ENCODE measurements at regions not wholly inside any gene's neighbourhood (a gene's known extent, or its start where the extent isn't known, plus 50 kb on each side); places are given as distances from the start of the nearest gene placed in this dataset.

DNA sequence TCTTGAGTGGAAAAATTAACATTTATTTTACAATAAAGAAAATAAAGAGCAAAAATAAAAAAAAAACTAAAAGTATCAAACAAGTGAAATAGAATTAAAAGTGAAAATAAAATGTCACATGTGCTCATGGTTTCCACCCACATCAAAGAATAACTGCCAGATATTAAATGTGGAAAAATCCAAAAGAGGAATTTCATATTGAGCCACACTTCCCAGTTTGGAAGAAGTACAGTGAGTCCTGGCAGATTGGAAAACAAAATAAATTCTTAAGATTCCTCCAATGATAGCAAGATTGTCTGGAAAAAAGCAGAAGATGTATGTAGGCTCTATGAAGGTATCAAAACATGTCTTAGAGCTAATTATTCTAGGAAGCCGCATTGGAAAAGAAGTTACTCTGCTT is 1019.5 kb downstream of the SLC6A15 start (continued):
- TF ChIP-seq, protein P1, sequence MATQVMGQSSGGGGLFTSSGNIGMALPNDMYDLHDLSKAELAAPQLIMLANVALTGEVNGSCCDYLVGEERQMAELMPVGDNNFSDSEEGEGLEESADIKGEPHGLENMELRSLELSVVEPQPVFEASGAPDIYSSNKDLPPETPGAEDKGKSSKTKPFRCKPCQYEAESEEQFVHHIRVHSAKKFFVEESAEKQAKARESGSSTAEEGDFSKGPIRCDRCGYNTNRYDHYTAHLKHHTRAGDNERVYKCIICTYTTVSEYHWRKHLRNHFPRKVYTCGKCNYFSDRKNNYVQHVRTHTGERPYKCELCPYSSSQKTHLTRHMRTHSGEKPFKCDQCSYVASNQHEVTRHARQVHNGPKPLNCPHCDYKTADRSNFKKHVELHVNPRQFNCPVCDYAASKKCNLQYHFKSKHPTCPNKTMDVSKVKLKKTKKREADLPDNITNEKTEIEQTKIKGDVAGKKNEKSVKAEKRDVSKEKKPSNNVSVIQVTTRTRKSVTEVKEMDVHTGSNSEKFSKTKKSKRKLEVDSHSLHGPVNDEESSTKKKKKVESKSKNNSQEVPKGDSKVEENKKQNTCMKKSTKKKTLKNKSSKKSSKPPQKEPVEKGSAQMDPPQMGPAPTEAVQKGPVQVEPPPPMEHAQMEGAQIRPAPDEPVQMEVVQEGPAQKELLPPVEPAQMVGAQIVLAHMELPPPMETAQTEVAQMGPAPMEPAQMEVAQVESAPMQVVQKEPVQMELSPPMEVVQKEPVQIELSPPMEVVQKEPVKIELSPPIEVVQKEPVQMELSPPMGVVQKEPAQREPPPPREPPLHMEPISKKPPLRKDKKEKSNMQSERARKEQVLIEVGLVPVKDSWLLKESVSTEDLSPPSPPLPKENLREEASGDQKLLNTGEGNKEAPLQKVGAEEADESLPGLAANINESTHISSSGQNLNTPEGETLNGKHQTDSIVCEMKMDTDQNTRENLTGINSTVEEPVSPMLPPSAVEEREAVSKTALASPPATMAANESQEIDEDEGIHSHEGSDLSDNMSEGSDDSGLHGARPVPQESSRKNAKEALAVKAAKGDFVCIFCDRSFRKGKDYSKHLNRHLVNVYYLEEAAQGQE (IDR thresholded peaks at IDR 0.05): no peak
- no peak for TF ChIP-seq FOXA2 (IDR thresholded peaks at IDR 0.05)

DNA sequence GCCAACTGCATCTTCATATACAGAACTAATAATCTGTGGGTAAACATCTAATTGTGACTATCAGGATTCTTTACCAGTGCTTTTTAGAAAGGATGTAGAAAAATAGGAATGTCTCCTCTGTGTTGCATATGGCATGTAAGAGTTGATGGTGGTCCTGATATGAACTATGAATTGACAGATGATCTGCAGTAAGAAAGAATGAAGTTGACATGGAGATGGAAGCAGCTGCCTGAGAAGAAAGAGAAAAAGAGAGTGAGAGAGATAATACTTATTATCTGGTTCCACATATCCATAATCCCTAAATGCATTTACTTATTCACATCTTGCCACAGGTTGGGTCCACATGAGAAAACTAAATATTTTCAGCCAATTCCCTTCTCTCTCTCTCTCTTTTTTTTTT is 1022.9 kb downstream of the SLC6A15 start:
- H3K9ac ChIP-seq (ENCODE audit: low read depth in 1 of 2, low read length in 2 of 2): no peak overlapping the region
- no peaks in the 10 kb centered on the region for H3K27me3 ChIP-seq (ENCODE audit: control insufficient read depth in 4 of 4, insufficient read depth in 4 of 4, low read length in 3 of 4)
- H3K36me3 ChIP-seq (ENCODE audit: control insufficient read depth in 4 of 4, insufficient read depth in 3 of 4, low read depth in 1 of 4, low read length in 3 of 4): no peaks in the 10 kb centered on the region
- no peak overlapping the region for H3K27ac ChIP-seq (ENCODE audit: low read depth in 1 of 2, low read length in 2 of 2)
- TF ChIP-seq YY1 (IDR thresholded peaks at IDR 0.05) (no peak), NR2F2 (IDR thresholded peaks at IDR 0.05) (no peak), TAF1 (conservative IDR thresholded peaks at IDR 0.05) (no peak), HNF4G (IDR thresholded peaks at IDR 0.05) (no peak), GABPA (IDR thresholded peaks at IDR 0.05 in 1 of 2, conservative IDR thresholded peaks at IDR 0.05 in 1 of 2) (no peak), FOXA1 (IDR thresholded peaks at IDR 0.05) (no peak), FOXA2 (IDR thresholded peaks at IDR 0.05) (no peak)
- TF ChIP-seq, protein P1 (IDR thresholded peaks at IDR 0.05): no peak
- TF ChIP-seq, protein P2, sequence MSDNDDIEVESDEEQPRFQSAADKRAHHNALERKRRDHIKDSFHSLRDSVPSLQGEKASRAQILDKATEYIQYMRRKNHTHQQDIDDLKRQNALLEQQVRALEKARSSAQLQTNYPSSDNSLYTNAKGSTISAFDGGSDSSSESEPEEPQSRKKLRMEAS (IDR thresholded peaks at IDR 0.05): no peak
- TF ChIP-seq, protein P3, sequence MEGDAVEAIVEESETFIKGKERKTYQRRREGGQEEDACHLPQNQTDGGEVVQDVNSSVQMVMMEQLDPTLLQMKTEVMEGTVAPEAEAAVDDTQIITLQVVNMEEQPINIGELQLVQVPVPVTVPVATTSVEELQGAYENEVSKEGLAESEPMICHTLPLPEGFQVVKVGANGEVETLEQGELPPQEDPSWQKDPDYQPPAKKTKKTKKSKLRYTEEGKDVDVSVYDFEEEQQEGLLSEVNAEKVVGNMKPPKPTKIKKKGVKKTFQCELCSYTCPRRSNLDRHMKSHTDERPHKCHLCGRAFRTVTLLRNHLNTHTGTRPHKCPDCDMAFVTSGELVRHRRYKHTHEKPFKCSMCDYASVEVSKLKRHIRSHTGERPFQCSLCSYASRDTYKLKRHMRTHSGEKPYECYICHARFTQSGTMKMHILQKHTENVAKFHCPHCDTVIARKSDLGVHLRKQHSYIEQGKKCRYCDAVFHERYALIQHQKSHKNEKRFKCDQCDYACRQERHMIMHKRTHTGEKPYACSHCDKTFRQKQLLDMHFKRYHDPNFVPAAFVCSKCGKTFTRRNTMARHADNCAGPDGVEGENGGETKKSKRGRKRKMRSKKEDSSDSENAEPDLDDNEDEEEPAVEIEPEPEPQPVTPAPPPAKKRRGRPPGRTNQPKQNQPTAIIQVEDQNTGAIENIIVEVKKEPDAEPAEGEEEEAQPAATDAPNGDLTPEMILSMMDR (IDR thresholded peaks at IDR 0.05; ENCODE audit: low read depth, low read length, missing input control): no peak
- no peaks in the 10 kb centered on the region for H3K4me1 ChIP-seq (ENCODE audit: control insufficient read depth in 4 of 4, insufficient read depth in 4 of 4, low read length in 3 of 4)
- H3K4me3 ChIP-seq (ENCODE audit: low read depth in 1 of 3, low read length in 3 of 3): no peak overlapping the region
- DNase-seq (ENCODE audit: low spot score): no peak
- no peaks in the 10 kb centered on the region for H3K9me3 ChIP-seq (ENCODE audit: control insufficient read depth in 4 of 4, low read length in 3 of 4)

DNA sequence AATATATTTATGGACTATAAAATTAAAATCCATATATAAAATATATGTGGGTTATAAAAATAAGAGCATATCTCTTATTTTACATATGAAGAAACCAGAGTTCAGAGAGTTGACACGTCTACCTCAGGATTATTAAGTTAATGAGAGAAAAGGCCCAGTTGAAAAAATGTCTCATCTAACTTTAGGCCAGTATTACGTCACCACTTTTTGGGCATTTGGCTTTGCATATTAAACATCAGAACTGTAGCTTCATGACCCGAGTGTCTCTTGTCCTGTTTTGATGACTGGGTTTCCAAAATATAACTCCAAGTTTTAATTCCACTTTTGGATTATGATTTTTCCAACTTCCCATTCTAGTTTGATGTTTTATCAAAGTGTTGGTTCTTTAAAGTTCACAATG is 1026.1 kb downstream of the SLC6A15 start:
- Histone ChIP-seq H3K4me3 (ENCODE audit: low read depth in 1 of 3, low read length in 3 of 3) (no peak overlapping the region), H3K9ac (ENCODE audit: low read depth in 1 of 2, low read length in 2 of 2) (no peak overlapping the region), H3K9me3 (ENCODE audit: control insufficient read depth in 4 of 4, low read length in 3 of 4) (no peaks in the 10 kb centered on the region), H3K27me3 (ENCODE audit: control insufficient read depth in 4 of 4, insufficient read depth in 4 of 4, low read length in 3 of 4) (no peaks in the 10 kb centered on the region), H3K27ac (ENCODE audit: low read depth in 1 of 2, low read length in 2 of 2) (no peak overlapping the region), H3K36me3 (ENCODE audit: control insufficient read depth in 4 of 4, insufficient read depth in 3 of 4, low read depth in 1 of 4, low read length in 3 of 4) (no peaks in the 10 kb centered on the region), H3K4me1 (ENCODE audit: control insufficient read depth in 4 of 4, insufficient read depth in 4 of 4, low read length in 3 of 4) (no peaks in the 10 kb centered on the region)
- no peak for DNase-seq (ENCODE audit: low spot score)
- 70% methylated on average over 3 of the region's 3 CpGs for WGBS
- TF ChIP-seq GABPA (IDR thresholded peaks at IDR 0.05 in 1 of 2, conservative IDR thresholded peaks at IDR 0.05 in 1 of 2) (no peak), RAD21 (IDR thresholded peaks at IDR 0.05) (no peak), FOXA1 (IDR thresholded peaks at IDR 0.05) (no peak), HNF4G (IDR thresholded peaks at IDR 0.05) (no peak), YY1 (IDR thresholded peaks at IDR 0.05) (no peak), JUND (IDR thresholded peaks at IDR 0.05) (no peak), HNF4A (conservative IDR thresholded peaks at IDR 0.05) (no peak), EGR1 (IDR thresholded peaks at IDR 0.05; ENCODE audit: low read depth in 2 of 2) (no peak), FOXA2 (IDR thresholded peaks at IDR 0.05) (no peak)
- TF ChIP-seq, protein P2 (IDR thresholded peaks at IDR 0.05): no peak
- TF ChIP-seq, protein P1 (IDR thresholded peaks at IDR 0.05): no peak
- TF ChIP-seq, protein P4, sequence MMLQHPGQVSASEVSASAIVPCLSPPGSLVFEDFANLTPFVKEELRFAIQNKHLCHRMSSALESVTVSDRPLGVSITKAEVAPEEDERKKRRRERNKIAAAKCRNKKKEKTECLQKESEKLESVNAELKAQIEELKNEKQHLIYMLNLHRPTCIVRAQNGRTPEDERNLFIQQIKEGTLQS (IDR thresholded peaks at IDR 0.05): no peak
